ENCODE measurements at regions not wholly inside any gene's neighbourhood (a gene's known extent, or its start where the extent isn't known, plus 50 kb on each side); places are given as distances from the start of the nearest gene placed in this dataset.

- peak; percentile 17 for TF ChIP-seq SKIL (IDR thresholded peaks at IDR 0.05; ENCODE audit: low read depth, poor library complexity, severe bottlenecking)
- TF ChIP-seq ZNF274 (IDR thresholded peaks at IDR 0.05; ENCODE audit: insufficient read depth, insufficient read length) = no peak
- TF ChIP-seq RUNX3 (IDR thresholded peaks at IDR 0.05; ENCODE audit: low read length) = no peak
- peak; percentile 93 for TF ChIP-seq PKNOX1 (IDR thresholded peaks at IDR 0.05)
- no peak for TF ChIP-seq TCF7 (IDR thresholded peaks at IDR 0.05; ENCODE audit: borderline replicate concordance)
- no peak for TF ChIP-seq STAT1 (conservative IDR thresholded peaks at IDR 0.05)
- TF ChIP-seq DPF2 (IDR thresholded peaks at IDR 0.05) = no peak
- TF ChIP-seq PBX3 (IDR thresholded peaks at IDR 0.05; ENCODE audit: insufficient replicate concordance, low read depth, low read length) = peak; percentile 77
- no peak for TF ChIP-seq IRF5 (IDR thresholded peaks at IDR 0.05; ENCODE audit: borderline replicate concordance)
- TF ChIP-seq YY1 (IDR thresholded peaks at IDR 0.05; ENCODE audit: low read depth, low read length) = no peak
Measured at GRCh38 chr7:41133690-41134299, 569.1 kb downstream of the INHBA start (continued).

Measured in GM12878 (cell line).